ENCODE measurements at regions not wholly inside any gene's neighbourhood (a gene's known extent, or its start where the extent isn't known, plus 50 kb on each side); places are given as distances from the start of the nearest gene placed in this dataset.

DNA sequence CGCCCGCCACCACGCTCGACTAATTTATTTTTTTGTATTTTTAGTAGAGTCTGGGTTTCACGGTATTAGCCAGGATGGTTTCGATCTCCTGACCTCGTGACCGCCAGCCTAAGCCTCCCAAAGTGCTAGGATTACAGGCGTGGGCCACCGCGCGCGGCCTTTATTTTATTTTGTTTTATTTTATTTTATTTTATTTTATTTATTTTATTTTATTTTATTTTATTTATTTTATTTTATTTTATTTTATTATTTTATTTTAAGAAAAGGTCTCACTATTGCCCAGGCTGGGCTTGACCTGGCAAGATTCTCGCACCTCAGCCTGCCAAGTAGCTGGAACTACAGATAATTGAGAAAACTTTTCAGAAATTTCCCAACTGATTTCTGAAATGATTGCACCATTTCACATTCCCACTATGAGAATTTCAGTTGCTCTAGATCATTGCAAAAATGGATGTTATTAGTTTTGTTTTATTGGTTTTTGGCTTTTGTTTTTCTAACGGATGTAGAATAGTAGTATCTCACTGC is 358.3 kb downstream of the SLC6A15 start:
- WGBS (ENCODE audit: missing lambda C conversion rate), result 84% methylated on average over 15 of the region's 15 CpGs
- ChIA-PET POLR2A (no interaction called here), CTCF (no interaction called here)
- H3K27ac ChIP-seq, result no peak overlapping the region
- no peak for ATAC-seq
- no peaks in the 10 kb centered on the region for H3K9me3 ChIP-seq
- TF ChIP-seq, protein P1, sequence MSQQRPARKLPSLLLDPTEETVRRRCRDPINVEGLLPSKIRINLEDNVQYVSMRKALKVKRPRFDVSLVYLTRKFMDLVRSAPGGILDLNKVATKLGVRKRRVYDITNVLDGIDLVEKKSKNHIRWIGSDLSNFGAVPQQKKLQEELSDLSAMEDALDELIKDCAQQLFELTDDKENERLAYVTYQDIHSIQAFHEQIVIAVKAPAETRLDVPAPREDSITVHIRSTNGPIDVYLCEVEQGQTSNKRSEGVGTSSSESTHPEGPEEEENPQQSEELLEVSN (IDR thresholded peaks at IDR 0.05; ENCODE audit: borderline replicate concordance, low read depth), result no peak
- no peak overlapping the region for H3K4me3 ChIP-seq
- no peak overlapping the region for H3K4me2 ChIP-seq
- no peaks in the 10 kb centered on the region for H3K4me1 ChIP-seq
- DNase-seq (ENCODE audit: low read depth in 1 of 2, low spot score in 1 of 2), result no peak
- FAIRE-seq, result no peak

DNA sequence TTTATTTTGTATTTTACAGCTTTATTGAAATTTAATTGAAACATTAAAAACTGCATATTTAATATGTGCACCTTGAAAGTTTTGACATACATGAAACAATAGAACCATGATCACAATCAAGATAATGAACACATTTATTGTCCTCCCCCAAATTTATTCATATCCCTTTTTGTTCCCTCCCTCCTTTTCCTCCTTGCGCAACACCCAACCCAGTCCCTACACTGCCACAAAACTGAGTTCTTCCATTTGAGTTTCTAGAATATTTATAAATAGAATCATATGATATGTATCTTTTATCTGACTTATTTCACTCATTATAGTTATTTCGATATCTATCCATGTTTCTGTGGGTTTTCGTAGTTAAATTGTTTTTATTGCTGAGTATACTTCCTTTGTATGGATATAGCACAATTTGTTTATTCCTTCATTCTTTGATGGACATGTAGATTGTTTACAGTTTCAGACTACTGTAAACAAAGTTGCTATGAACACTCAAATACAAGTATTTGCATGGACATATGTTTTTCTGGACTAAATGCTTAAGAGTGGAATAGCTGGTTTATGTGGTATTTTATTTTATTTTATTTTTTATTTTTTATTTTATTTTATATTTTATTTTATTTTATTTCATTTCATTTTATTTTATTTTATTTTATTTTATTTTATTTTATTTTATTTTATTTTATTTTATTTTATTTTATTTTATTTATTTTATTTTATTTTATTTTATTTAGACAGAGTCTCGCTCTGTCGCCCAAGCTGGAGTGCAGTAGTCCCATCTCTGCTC is 359.1 kb downstream of the SLC6A15 start:
- ChIA-PET POLR2A (no interaction called here), CTCF (no interaction called here)
- no peak for FAIRE-seq

DNA sequence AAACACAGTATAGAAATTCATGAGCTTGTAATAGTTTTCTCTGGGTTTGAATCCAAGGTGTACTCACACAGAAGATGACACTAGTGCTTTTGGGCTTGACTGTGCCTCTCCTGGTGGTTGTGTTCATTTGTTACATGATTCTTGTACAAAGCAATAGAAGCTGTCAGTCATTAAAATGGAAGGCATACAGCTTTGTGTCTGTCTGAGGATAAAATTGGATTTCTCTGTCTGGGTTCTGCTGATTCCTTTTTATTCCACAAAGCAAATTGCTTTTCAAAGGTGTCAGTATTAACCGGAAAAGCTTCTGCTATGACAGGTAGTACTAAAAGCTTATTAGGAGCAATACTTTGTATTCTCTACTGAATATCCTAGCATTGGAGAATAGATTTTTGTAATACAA is 361.2 kb downstream of the SLC6A15 start:
- Histone ChIP-seq H3K4me1 (no peaks in the 10 kb centered on the region), H3K9me3 (no peaks in the 10 kb centered on the region), H3K4me2 (no peak overlapping the region), H3K27ac (no peak overlapping the region), H3K4me3 (no peak overlapping the region)
- FAIRE-seq (no peak), DNase-seq (ENCODE audit: low read depth in 1 of 2, low spot score in 1 of 2) (no peak), ATAC-seq (no peak)
- ChIA-PET POLR2A (no interaction called here), CTCF (no interaction called here)
- no peak for TF ChIP-seq FOSB (CRISPR knock-in tag; IDR thresholded peaks at IDR 0.05)
- TF ChIP-seq EP300 (IDR thresholded peaks at IDR 0.05), result no peak
- no peak for TF ChIP-seq RNF2 (IDR thresholded peaks at IDR 0.05; ENCODE audit: borderline replicate concordance, low read depth)
- 83% methylated on average over 1 of the region's 1 CpG for WGBS (ENCODE audit: missing lambda C conversion rate)

More for the DNA sequence above, 359.1 kb downstream of the SLC6A15 start:
- H3K4me1 ChIP-seq, result no peaks in the 10 kb centered on the region
- DNase-seq (ENCODE audit: low read depth in 1 of 2, low spot score in 1 of 2), result no peak
- H3K9me3 ChIP-seq, result no peaks in the 10 kb centered on the region
- WGBS (ENCODE audit: missing lambda C conversion rate), result 60% methylated on average over 5 of the region's 5 CpGs
- no peak overlapping the region for H3K27ac ChIP-seq
- no peak overlapping the region for H3K4me3 ChIP-seq
- peak in 1 of 2 experiments; percentile 54; a peak in 1 of 4 replicates for TF ChIP-seq CEBPB (IDR thresholded peaks at IDR 0.05)
- TF ChIP-seq, protein P2, sequence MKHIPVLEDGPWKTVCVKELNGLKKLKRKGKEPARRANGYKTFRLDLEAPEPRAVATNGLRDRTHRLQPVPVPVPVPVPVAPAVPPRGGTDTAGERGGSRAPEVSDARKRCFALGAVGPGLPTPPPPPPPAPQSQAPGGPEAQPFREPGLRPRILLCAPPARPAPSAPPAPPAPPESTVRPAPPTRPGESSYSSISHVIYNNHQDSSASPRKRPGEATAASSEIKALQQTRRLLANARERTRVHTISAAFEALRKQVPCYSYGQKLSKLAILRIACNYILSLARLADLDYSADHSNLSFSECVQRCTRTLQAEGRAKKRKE (CRISPR knock-in tag; IDR thresholded peaks at IDR 0.05; ENCODE audit: low read depth), result no peak
- TF ChIP-seq ZFP36 (IDR thresholded peaks at IDR 0.05; ENCODE audit: borderline replicate concordance, partially characterized antibody), result no peak
- TF ChIP-seq EP300 (IDR thresholded peaks at IDR 0.05), result no peak
- H3K4me2 ChIP-seq, result no peak overlapping the region
- ATAC-seq, result no peak

DNA sequence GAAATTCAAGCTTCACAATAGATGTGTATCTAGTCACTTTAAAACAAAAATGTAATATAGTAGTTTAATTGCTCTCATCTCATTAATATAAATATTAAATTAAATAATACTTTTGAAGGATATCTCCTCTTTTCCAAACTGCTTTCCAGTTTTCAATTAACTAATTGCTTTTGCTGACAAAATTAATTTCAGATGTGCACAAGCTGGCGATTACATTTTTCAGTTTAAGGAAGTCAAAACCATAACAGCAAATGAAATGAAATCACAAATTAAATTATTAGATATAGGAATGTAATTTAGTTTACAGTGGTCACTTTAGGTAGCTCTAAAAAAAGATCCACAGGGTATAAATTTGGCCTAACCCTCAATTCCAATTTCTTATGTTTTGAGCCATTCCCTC is 362.1 kb downstream of the SLC6A15 start:
- ChIA-PET CTCF (interaction anchor here (0.6 kb wide), 1 partner anchor 121 kb away, joined by 3 read pairs; no protein-coding TSS in a partner anchor), POLR2A (no interaction called here)
- WGBS (ENCODE audit: missing lambda C conversion rate), result 76% methylated on average over 1 of the region's 1 CpG

More for the DNA sequence above, 362.1 kb downstream of the SLC6A15 start:
- FAIRE-seq (no peak), DNase-seq (ENCODE audit: low read depth in 1 of 2, low spot score in 1 of 2) (no peak), ATAC-seq (no peak)
- no peak for TF ChIP-seq HOXB13 (CRISPR knock-in tag; IDR thresholded peaks at IDR 0.05; ENCODE audit: low read depth)
- no peak for TF ChIP-seq CBX8 (IDR thresholded peaks at IDR 0.05)
- no peak for TF ChIP-seq FOXS1 (CRISPR knock-in tag; IDR thresholded peaks at IDR 0.05)
- TF ChIP-seq TFCP2L1 (CRISPR knock-in tag; IDR thresholded peaks at IDR 0.05), result no peak
- TF ChIP-seq, protein P3, sequence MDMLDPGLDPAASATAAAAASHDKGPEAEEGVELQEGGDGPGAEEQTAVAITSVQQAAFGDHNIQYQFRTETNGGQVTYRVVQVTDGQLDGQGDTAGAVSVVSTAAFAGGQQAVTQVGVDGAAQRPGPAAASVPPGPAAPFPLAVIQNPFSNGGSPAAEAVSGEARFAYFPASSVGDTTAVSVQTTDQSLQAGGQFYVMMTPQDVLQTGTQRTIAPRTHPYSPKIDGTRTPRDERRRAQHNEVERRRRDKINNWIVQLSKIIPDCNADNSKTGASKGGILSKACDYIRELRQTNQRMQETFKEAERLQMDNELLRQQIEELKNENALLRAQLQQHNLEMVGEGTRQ (IDR thresholded peaks at IDR 0.05), result no peak
- TF ChIP-seq TP53 (CRISPR knock-in tag; IDR thresholded peaks at IDR 0.05), result no peak
- TF ChIP-seq MAZ (IDR thresholded peaks at IDR 0.05; ENCODE audit: borderline replicate concordance, low read depth, low read length), result no peak
- TF ChIP-seq, protein P2 (CRISPR knock-in tag; IDR thresholded peaks at IDR 0.05; ENCODE audit: low read depth), result no peak
- TF ChIP-seq, protein P4, sequence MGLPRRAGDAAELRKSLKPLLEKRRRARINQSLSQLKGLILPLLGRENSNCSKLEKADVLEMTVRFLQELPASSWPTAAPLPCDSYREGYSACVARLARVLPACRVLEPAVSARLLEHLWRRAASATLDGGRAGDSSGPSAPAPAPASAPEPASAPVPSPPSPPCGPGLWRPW (IDR thresholded peaks at IDR 0.05), result no peak
- TF ChIP-seq, protein P5, sequence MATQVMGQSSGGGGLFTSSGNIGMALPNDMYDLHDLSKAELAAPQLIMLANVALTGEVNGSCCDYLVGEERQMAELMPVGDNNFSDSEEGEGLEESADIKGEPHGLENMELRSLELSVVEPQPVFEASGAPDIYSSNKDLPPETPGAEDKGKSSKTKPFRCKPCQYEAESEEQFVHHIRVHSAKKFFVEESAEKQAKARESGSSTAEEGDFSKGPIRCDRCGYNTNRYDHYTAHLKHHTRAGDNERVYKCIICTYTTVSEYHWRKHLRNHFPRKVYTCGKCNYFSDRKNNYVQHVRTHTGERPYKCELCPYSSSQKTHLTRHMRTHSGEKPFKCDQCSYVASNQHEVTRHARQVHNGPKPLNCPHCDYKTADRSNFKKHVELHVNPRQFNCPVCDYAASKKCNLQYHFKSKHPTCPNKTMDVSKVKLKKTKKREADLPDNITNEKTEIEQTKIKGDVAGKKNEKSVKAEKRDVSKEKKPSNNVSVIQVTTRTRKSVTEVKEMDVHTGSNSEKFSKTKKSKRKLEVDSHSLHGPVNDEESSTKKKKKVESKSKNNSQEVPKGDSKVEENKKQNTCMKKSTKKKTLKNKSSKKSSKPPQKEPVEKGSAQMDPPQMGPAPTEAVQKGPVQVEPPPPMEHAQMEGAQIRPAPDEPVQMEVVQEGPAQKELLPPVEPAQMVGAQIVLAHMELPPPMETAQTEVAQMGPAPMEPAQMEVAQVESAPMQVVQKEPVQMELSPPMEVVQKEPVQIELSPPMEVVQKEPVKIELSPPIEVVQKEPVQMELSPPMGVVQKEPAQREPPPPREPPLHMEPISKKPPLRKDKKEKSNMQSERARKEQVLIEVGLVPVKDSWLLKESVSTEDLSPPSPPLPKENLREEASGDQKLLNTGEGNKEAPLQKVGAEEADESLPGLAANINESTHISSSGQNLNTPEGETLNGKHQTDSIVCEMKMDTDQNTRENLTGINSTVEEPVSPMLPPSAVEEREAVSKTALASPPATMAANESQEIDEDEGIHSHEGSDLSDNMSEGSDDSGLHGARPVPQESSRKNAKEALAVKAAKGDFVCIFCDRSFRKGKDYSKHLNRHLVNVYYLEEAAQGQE (IDR thresholded peaks at IDR 0.05), result no peak
- no peak for TF ChIP-seq JUNB (IDR thresholded peaks at IDR 0.05)
- no peak for TF ChIP-seq MYC (IDR thresholded peaks at IDR 0.05; ENCODE audit: borderline replicate concordance, low read length)
- no peak for TF ChIP-seq ZSCAN20 (CRISPR knock-in tag; IDR thresholded peaks at IDR 0.05)
- TF ChIP-seq JUN (IDR thresholded peaks at IDR 0.05), result no peak
- no peak for TF ChIP-seq NR3C1 (IDR thresholded peaks at IDR 0.05)
- TF ChIP-seq CHD4 (IDR thresholded peaks at IDR 0.05; ENCODE audit: borderline replicate concordance), result no peak
- TF ChIP-seq RFX5 (IDR thresholded peaks at IDR 0.05), result no peak
- H3K27ac ChIP-seq, result no peak overlapping the region
- H3K9me3 ChIP-seq, result no peaks in the 10 kb centered on the region
- H3K4me2 ChIP-seq, result no peak overlapping the region
- no peak overlapping the region for H3K4me3 ChIP-seq
- no peaks in the 10 kb centered on the region for H3K4me1 ChIP-seq

All from A549 (cell line).